Panc1 (cell line): ENCODE measurements at regions not wholly inside any gene's neighbourhood (a gene's known extent, or its start where the extent isn't known, plus 50 kb on each side); places are given as distances from the start of the nearest gene placed in this dataset.

ENCODE experiments used
- ATAC-seq: fragments of 200-7000 bp; cut with Tn5 transposase; 2 replicates; pipeline ENCODE4 v1.9.1; 2020; ENCODE audit warnings: mild to moderate bottlenecking, moderate library complexity
- BruUV-seq: library from RNA; stranded (reverse); fragments of 400-500 nt; replicated peaks from 2 replicates; lab custom pipeline; 2021; lab: Mats Ljungman, UMichigan
- CTCF ChIA-PET: fragments of 300-600 bp; sonication (Branson Sonifier 250); formaldehyde crosslinking; loops from one replicate; lab custom pipeline; 2022; ENCODE audit warnings: antibody characterized with exemption; lab: Charles Lee
- POLR2A ChIA-PET: fragments of 300-600 bp; sonication (Branson Sonifier 250); formaldehyde crosslinking; loops from one replicate; lab custom pipeline; 2022; ENCODE audit warnings: antibody characterized with exemption; lab: Charles Lee
- DNase-seq: peaks from one replicate; pipeline ENCODE4 v3.0.0-alpha.2; 2010; ENCODE audit warnings: low read depth, low spot score
- H3K27ac ChIP-seq: 2 replicates; pipeline ENCODE4 v1.5.1; 2011; ENCODE audit warnings: mild to moderate bottlenecking, low read length, inconsistent platforms
- H3K27me3 ChIP-seq: fragments of 200-500 bp; sonication (Bioruptor generic); 2 replicates; pipeline ENCODE4 v1.6.0; 2014; ENCODE audit warnings: low read length, inconsistent platforms; ENCODE audit not compliant: control insufficient read depth, insufficient read depth
- H3K36me3 ChIP-seq: fragments of 200-500 bp; sonication (Bioruptor generic); 2 replicates; pipeline ENCODE4 v1.5.1; 2014; ENCODE audit warnings: inconsistent platforms, mild to moderate bottlenecking, low read length, moderate library complexity; ENCODE audit not compliant: control insufficient read depth, insufficient read depth
- H3K4me1 ChIP-seq: 2 replicates; pipeline ENCODE4 v1.5.1; 2011; ENCODE audit warnings: inconsistent platforms, mild to moderate bottlenecking, low read length, moderate library complexity; ENCODE audit not compliant: control insufficient read depth, insufficient read depth
- H3K4me3 ChIP-seq, 2 experiments: 2 replicates each; pipeline ENCODE4 v1.5.1; 2011 to 2012; ENCODE audit warnings: low read depth in 2 of 2, low read length in 2 of 2, mild to moderate bottlenecking in 2 of 2, inconsistent platforms in 1 of 2, moderate library complexity in 1 of 2
- H3K9me3 ChIP-seq: fragments of 200-500 bp; sonication (Bioruptor generic); 2 replicates; pipeline ENCODE4 v1.5.1; 2014; ENCODE audit warnings: low read depth, mild to moderate bottlenecking, inconsistent platforms, low read length, moderate library complexity; ENCODE audit not compliant: control insufficient read depth, insufficient read depth
- CTCF ChIP-seq: fragments of 450-650 bp; IDR thresholded peaks from 2 replicates; pipeline ENCODE4 v1.5.1; 2017; ENCODE audit warnings: mild to moderate bottlenecking
- POLR2AphosphoS5 ChIP-seq: IDR thresholded peaks from 2 replicates; pipeline ENCODE4 v1.6.1; 2012; ENCODE audit warnings: mild to moderate bottlenecking, low read depth, low read length, moderate library complexity
- SIN3A ChIP-seq: IDR thresholded peaks from 2 replicates; pipeline ENCODE4 v1.6.1; 2012; ENCODE audit warnings: low read depth, mild to moderate bottlenecking, low read length, moderate library complexity, borderline replicate concordance; ENCODE audit not compliant: insufficient read depth
- TCF7L2 ChIP-seq: IDR thresholded peaks from 2 replicates; pipeline ENCODE4 v1.6.1; 2011; ENCODE audit warnings: mild to moderate bottlenecking, low read depth, low read length, inconsistent platforms
- in situ Hi-C: cut with HindIII; loops from 2 replicates; pipeline ENCODE4 v1.10.0; 2016; ENCODE audit warnings: low sequenced_read_pairs, low pct_unique_long_range_greater_than_20kb
- intact Hi-C: fragments of 100-400 bp; cut with micrococcal nuclease; formaldehyde crosslinking; loops from one replicate; pipeline ENCODE4 v1.10.0; 2022; ENCODE audit not compliant: unreplicated experiment
- TF ChIP-seq, protein P1 (sequence below), 2 experiments: IDR thresholded peaks; 2 replicates each; pipeline ENCODE4 v1.6.1; 2011 to 2012; ENCODE audit warnings: low read depth in 2 of 2, control low read depth in 1 of 2, low read length in 1 of 2, mild to moderate bottlenecking in 1 of 2, moderate library complexity in 1 of 2; ENCODE audit not compliant: insufficient read depth in 1 of 2

DNA sequence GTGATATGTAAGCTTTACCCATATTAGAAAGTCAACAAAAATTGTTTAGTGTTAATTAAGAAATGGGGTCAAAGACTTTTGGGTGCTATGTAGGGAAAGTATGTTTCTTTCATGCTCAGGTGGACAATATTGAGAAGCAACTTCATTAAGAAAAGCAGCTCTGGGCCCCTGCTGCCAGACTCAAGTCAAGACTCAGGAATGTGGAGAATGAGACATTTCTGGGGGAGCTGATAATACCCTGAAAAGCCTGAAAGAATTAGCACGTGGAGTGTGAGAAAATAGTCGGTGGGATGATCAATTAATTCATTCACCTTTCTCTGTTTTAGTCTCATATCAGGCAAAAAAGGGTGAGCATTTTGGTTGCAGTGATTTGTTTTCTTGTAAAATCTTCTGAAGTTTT is 175.1 kb upstream of the IMPG1 start:
- no TSS peak for BruUV-seq
- no peaks in the 10 kb centered on the region for H3K27me3 ChIP-seq
- no peaks in the 10 kb centered on the region for H3K4me1 ChIP-seq
- TF ChIP-seq, protein P1, sequence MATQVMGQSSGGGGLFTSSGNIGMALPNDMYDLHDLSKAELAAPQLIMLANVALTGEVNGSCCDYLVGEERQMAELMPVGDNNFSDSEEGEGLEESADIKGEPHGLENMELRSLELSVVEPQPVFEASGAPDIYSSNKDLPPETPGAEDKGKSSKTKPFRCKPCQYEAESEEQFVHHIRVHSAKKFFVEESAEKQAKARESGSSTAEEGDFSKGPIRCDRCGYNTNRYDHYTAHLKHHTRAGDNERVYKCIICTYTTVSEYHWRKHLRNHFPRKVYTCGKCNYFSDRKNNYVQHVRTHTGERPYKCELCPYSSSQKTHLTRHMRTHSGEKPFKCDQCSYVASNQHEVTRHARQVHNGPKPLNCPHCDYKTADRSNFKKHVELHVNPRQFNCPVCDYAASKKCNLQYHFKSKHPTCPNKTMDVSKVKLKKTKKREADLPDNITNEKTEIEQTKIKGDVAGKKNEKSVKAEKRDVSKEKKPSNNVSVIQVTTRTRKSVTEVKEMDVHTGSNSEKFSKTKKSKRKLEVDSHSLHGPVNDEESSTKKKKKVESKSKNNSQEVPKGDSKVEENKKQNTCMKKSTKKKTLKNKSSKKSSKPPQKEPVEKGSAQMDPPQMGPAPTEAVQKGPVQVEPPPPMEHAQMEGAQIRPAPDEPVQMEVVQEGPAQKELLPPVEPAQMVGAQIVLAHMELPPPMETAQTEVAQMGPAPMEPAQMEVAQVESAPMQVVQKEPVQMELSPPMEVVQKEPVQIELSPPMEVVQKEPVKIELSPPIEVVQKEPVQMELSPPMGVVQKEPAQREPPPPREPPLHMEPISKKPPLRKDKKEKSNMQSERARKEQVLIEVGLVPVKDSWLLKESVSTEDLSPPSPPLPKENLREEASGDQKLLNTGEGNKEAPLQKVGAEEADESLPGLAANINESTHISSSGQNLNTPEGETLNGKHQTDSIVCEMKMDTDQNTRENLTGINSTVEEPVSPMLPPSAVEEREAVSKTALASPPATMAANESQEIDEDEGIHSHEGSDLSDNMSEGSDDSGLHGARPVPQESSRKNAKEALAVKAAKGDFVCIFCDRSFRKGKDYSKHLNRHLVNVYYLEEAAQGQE (IDR thresholded peaks at IDR 0.05; ENCODE audit: insufficient read depth in 1 of 2, low read depth in 2 of 2, low read length in 1 of 2) = no peak
- TF ChIP-seq CTCF (no peak), TCF7L2 (no peak), SIN3A (no peak), POLR2AphosphoS5 (no peak)
- ChIA-PET POLR2A (no interaction called here), CTCF (no interaction called here)
- no peak for DNase-seq
- H3K36me3 ChIP-seq = no peaks in the 10 kb centered on the region
- H3K27ac ChIP-seq = no peak overlapping the region
- in situ Hi-C loops = no loop called here
- intact Hi-C loops = no loop called here
- ATAC-seq = no peak
- H3K9me3 ChIP-seq = no peaks in the 10 kb centered on the region
- no peak overlapping the region for H3K4me3 ChIP-seq

DNA sequence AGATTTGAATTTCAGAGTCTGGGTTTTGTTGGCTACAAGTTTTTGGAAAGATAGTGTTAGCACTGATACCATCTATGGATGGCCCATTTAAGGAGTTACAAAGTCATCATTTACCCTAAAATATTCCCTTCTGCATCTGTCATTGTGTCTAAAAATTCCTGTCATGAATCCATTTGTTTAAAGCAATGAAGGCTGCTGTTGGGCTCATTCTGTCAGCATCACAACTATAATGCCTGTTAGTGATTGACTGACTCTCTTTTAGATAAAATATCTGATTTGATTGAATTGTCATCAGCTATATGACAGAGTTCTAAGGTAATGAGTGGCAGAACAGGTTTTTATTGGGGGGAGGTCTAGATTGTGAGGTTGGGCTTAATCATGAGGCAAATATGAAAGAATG is 167.6 kb upstream of the IMPG1 start:
- intact Hi-C loops (no loop called here), in situ Hi-C loops (no loop called here)
- no peaks in the 10 kb centered on the region for H3K36me3 ChIP-seq
- ATAC-seq (no peak), DNase-seq (no peak)
- TF ChIP-seq TCF7L2 (no peak), SIN3A (no peak), POLR2AphosphoS5 (no peak), CTCF (no peak)
- TF ChIP-seq, protein P1 (IDR thresholded peaks at IDR 0.05; ENCODE audit: insufficient read depth in 1 of 2, low read depth in 2 of 2, low read length in 1 of 2) = no peak
- H3K9me3 ChIP-seq = no peaks in the 10 kb centered on the region
- no peaks in the 10 kb centered on the region for H3K27me3 ChIP-seq
- no peaks in the 10 kb centered on the region for H3K4me1 ChIP-seq
- ChIA-PET CTCF (no interaction called here), POLR2A (no interaction called here)
- no TSS peak for BruUV-seq
- no peak overlapping the region for H3K27ac ChIP-seq
- H3K4me3 ChIP-seq = no peak overlapping the region
